Transverse colon (tissue), 4 donors: ENCODE measurements at regions not wholly inside any gene's neighbourhood (a gene's known extent, or its start where the extent isn't known, plus 50 kb on each side); places are given as distances from the start of the nearest gene placed in this dataset.

Source experiments
- DNase-seq: peaks from one replicate; pipeline ENCODE4 v3.0.0-alpha.2; 2019
- H3K27ac ChIP-seq, 4 donors: fragments of 200-600 bp; sonication (generic); 2 replicates each; pipeline ENCODE4 v1.5.1; 2016 to 2018; ENCODE audit warnings: inconsistent platforms in 4 of 4
- H3K27me3 ChIP-seq: fragments of 200-600 bp; sonication (generic); 2 replicates; pipeline ENCODE4 v1.5.1; 2017; ENCODE audit warnings: inconsistent platforms
- H3K36me3 ChIP-seq, 4 donors: fragments of 200-600 bp; sonication (generic); 2 replicates each; pipeline ENCODE4 v1.5.1; 2017 to 2019; ENCODE audit warnings: inconsistent platforms in 4 of 4
- H3K4me1 ChIP-seq, 4 donors: fragments of 200-600 bp; sonication (generic); 2 replicates each; pipeline ENCODE4 v1.5.1; 2017 to 2020; ENCODE audit warnings: inconsistent platforms in 4 of 4
- H3K4me3 ChIP-seq, 4 donors: fragments of 200-600 bp; sonication (generic); 1 replicate in 1 of 4; 2 replicates in 3 of 4; pipeline versions ENCODE4 v1.5.1 to v1.6.1; 2017 to 2019; ENCODE audit warnings: inconsistent platforms in 4 of 4
- H3K9me3 ChIP-seq, 2 donors: fragments of 200-600 bp; sonication (generic); 2 replicates each; pipeline ENCODE4 v1.5.1; 2017 to 2019; ENCODE audit warnings: inconsistent platforms in 2 of 2
- CTCF ChIP-seq, 5 experiments: fragments of 200-600 bp in 3 of 5; fragments of 450-650 bp in 2 of 5; sonication (generic) in 3 of 5; IDR thresholded peaks; 1 replicate in 2 of 5; 2 replicates in 3 of 5; pipeline ENCODE4 v1.5.1; 2016 to 2017; ENCODE audit warnings: antibody characterized with exemption in 5 of 5, inconsistent platforms in 3 of 5, mild to moderate bottlenecking in 2 of 5, moderate library complexity in 1 of 5
- EP300 ChIP-seq: sonication (generic); formaldehyde crosslinking; IDR thresholded peaks from one replicate; pipeline ENCODE4 v1.6.1; 2017; ENCODE audit warnings: antibody characterized with exemption, low read depth
- POLR2A ChIP-seq: fragments of 450-650 bp; IDR thresholded peaks from one replicate; pipeline ENCODE4 v1.6.1; 2016; ENCODE audit warnings: antibody characterized with exemption, mild to moderate bottlenecking, moderate library complexity
- POLR2AphosphoS5 ChIP-seq, 3 donors: sonication (generic); formaldehyde crosslinking; IDR thresholded peaks; one replicate each; pipeline ENCODE4 v1.6.1; 2016; ENCODE audit warnings: antibody characterized with exemption in 3 of 3
- WGBS, 2 donors: methylation state at CpG; one replicate each; pipeline ENCODE4 v1.1.5; 2018; ENCODE audit warnings: low coverage in 1 of 2; 5-methylcytosine and 5-hydroxymethylcytosine counted together
- in situ Hi-C, 4 donors: fragments of 200-750 bp; cut with MboI; loops; one replicate each; pipeline versions ENCODE4 v1.15.0 to v1.15.1; 2017; ENCODE audit warnings: low sequenced_read_pairs in 3 of 4, low pct_ligation_motif_present in 1 of 4, low pct_unique_long_range_greater_than_20kb in 1 of 4
- intact Hi-C: fragments of 100-400 bp; cut with DNase I; formaldehyde crosslinking; loops from one replicate; pipeline ENCODE4 v1.15.1; 2023; ENCODE audit warnings: low total_unique reads

- no peaks in the 10 kb centered on the region for H3K27me3 ChIP-seq
- TF ChIP-seq POLR2AphosphoS5 (IDR thresholded peaks at IDR 0.05) (no peak), POLR2A (no peak), EP300 (no peak), CTCF (IDR thresholded peaks at IDR 0.05) (no peak)
- no peaks in the 10 kb centered on the region for H3K36me3 ChIP-seq
- in situ Hi-C loops, result loop anchor here in 1 of 4 donors (25.0 kb wide), 1 partner anchor 97 kb away; no protein-coding TSS in a partner anchor
- no peak for DNase-seq
- no peak overlapping the region for H3K27ac ChIP-seq
- no peaks in the 10 kb centered on the region for H3K9me3 ChIP-seq
- intact Hi-C loops, result no loop called here
- no peaks in the 10 kb centered on the region for H3K4me1 ChIP-seq
- H3K4me3 ChIP-seq, result no peak overlapping the region
These were observed 262.9 kb upstream of the CDH2 start for GRCh38 chr18:28439870-28440269.

GRCh38 chr18:28438381-28438780 is 261.5 kb upstream of the CDH2 start:
- in situ Hi-C loops (loop anchor here in 1 of 4 donors (25.0 kb wide), 1 partner anchor 99 kb away; no protein-coding TSS in a partner anchor), intact Hi-C loops (no loop called here)
- H3K4me3 ChIP-seq, result no peak overlapping the region
- no peak overlapping the region for H3K27ac ChIP-seq
- TF ChIP-seq POLR2AphosphoS5 (IDR thresholded peaks at IDR 0.05) (no peak), CTCF (IDR thresholded peaks at IDR 0.05) (no peak), EP300 (no peak), POLR2A (no peak)
- no peaks in the 10 kb centered on the region for H3K27me3 ChIP-seq
- H3K36me3 ChIP-seq, result no peaks in the 10 kb centered on the region
- DNase-seq, result no peak
- WGBS, 2 donors, result 40 to 72% methylated on average over 1 to 2 of the region's 2 CpGs
- no peaks in the 10 kb centered on the region for H3K9me3 ChIP-seq
- H3K4me1 ChIP-seq, result no peaks in the 10 kb centered on the region

GRCh38 chr18:28432339-28432738 is 255.4 kb upstream of the CDH2 start:
- intact Hi-C loops (no loop called here), in situ Hi-C loops (loop anchor here in 1 of 4 donors (25.0 kb wide), 1 partner anchor 105 kb away; no protein-coding TSS in a partner anchor)
- Histone ChIP-seq H3K36me3 (no peaks in the 10 kb centered on the region), H3K27me3 (no peaks in the 10 kb centered on the region), H3K27ac (no peak overlapping the region), H3K9me3 (no peaks in the 10 kb centered on the region), H3K4me3 (no peak overlapping the region), H3K4me1 (no peaks in the 10 kb centered on the region)
- TF ChIP-seq POLR2AphosphoS5 (IDR thresholded peaks at IDR 0.05), result no peak
- TF ChIP-seq POLR2A, result no peak
- TF ChIP-seq EP300, result no peak
- TF ChIP-seq CTCF (IDR thresholded peaks at IDR 0.05), result no peak
- 61 to 80% methylated on average over 3 to 5 of the region's 5 CpGs for WGBS, 2 donors
- DNase-seq, result no peak

GRCh38 chr18:28425886-28426285 is 249.0 kb upstream of the CDH2 start:
- H3K36me3 ChIP-seq, result no peaks in the 10 kb centered on the region
- no peak overlapping the region for H3K4me3 ChIP-seq
- TF ChIP-seq CTCF (IDR thresholded peaks at IDR 0.05) (no peak), POLR2AphosphoS5 (IDR thresholded peaks at IDR 0.05) (no peak), POLR2A (no peak), EP300 (no peak)
- WGBS, 2 donors, result 85 to 100% methylated on average over 1 to 5 of the region's 5 CpGs
- in situ Hi-C loops (loop anchor here in 1 of 4 donors (25.0 kb wide), 1 partner anchor 111 kb away; no protein-coding TSS in a partner anchor), intact Hi-C loops (no loop called here)
- H3K4me1 ChIP-seq, result no peaks in the 10 kb centered on the region
- H3K9me3 ChIP-seq, result no peaks in the 10 kb centered on the region
- H3K27ac ChIP-seq, result no peak overlapping the region
- H3K27me3 ChIP-seq, result no peaks in the 10 kb centered on the region
- DNase-seq, result no peak
